SK-N-SH (cell line): ENCODE measurements at regions not wholly inside any gene's neighbourhood (a gene's known extent, or its start where the extent isn't known, plus 50 kb on each side); places are given as distances from the start of the nearest gene placed in this dataset.
A peak's percentile ranks its signal among the peaks of the same experiment; 100 is the strongest.

Experiments
- CTCF ChIA-PET: fragments of 300-600, 350-600 bp; formaldehyde crosslinking; extraction: SDS; loops from one replicate; lab custom pipeline; 2021; lab: Yijun Ruan, JAX
- POLR2A ChIA-PET: fragments of 350-600 bp; sonication (Branson Sonifier 250); formaldehyde crosslinking; extraction: SDS; loops from one replicate; lab custom pipeline; 2020; ENCODE audit warnings: antibody characterized with exemption, inconsistent platforms; lab: Yijun Ruan, JAX
- DNase-seq: peaks from one replicate; pipeline ENCODE4 v3.0.0; 2012
- H2AFZ ChIP-seq: fragments of 200-600 bp; sonication (generic); 2 replicates; pipeline ENCODE4 v1.8.1; 2016; ENCODE audit warnings: antibody characterized with exemption, mild to moderate bottlenecking, low read depth
- H3F3A ChIP-seq: fragments of 200-600 bp; sonication (generic); replicated peaks from 2 replicates; pipeline ENCODE3; 2016; ENCODE audit warnings: antibody characterized with exemption, mild to moderate bottlenecking; ENCODE audit not compliant: insufficient read depth
- H3K27ac ChIP-seq, 2 experiments: fragments of 200-500 bp in 1 of 2; fragments of 200-600 bp in 1 of 2; sonication (Bioruptor generic) in 1 of 2; sonication (generic), shearing (Covaris generic) in 1 of 2; 2 replicates each; pipeline versions ENCODE4 v1.5.1 to v1.6.1; 2014 to 2016; ENCODE audit warnings: low read depth in 2 of 2, inconsistent platforms in 1 of 2, low read length in 1 of 2, mild to moderate bottlenecking in 1 of 2, mixed read lengths in 1 of 2
- H3K27me3 ChIP-seq: fragments of 200-600 bp; sonication (generic), shearing (Covaris generic); 2 replicates; pipeline ENCODE4 v1.6.1; 2016; ENCODE audit warnings: mixed run types; ENCODE audit not compliant: insufficient read depth
- H3K36me3 ChIP-seq, 2 experiments: fragments of 200-500 bp in 1 of 2; fragments of 200-600 bp in 1 of 2; sonication (Bioruptor generic) in 1 of 2; sonication (generic) in 1 of 2; replicated peaks in 1 of 2; 2 replicates each; pipeline versions ENCODE3 to v1.5.1; 2014 to 2016; ENCODE audit warnings: low read length in 1 of 2, mild to moderate bottlenecking in 1 of 2; ENCODE audit not compliant: insufficient read depth in 2 of 2, control insufficient read depth in 1 of 2
- H3K4me1 ChIP-seq, 2 experiments: fragments of 200-500 bp in 1 of 2; fragments of 200-600 bp in 1 of 2; sonication (Bioruptor generic) in 1 of 2; sonication (generic), shearing (Covaris generic) in 1 of 2; 2 replicates each; pipeline versions ENCODE4 v1.5.1 to v1.6.1; 2014 to 2016; ENCODE audit warnings: low read depth in 1 of 2, low read length in 1 of 2, mixed run types in 1 of 2; ENCODE audit not compliant: insufficient read depth in 2 of 2, control insufficient read depth in 1 of 2
- H3K4me2 ChIP-seq: fragments of 200-600 bp; sonication (generic), shearing (Covaris generic); 2 replicates; pipeline ENCODE4 v1.6.1; 2017; ENCODE audit warnings: mixed run types
- H3K4me3 ChIP-seq, 2 experiments: fragments of 200-500 bp in 1 of 2; fragments of 200-600 bp in 1 of 2; sonication (Bioruptor generic) in 1 of 2; sonication (generic), shearing (Covaris generic) in 1 of 2; 2 replicates each; pipeline versions ENCODE4 v1.5.1 to v1.8.1; 2014 to 2016; ENCODE audit warnings: low read depth in 2 of 2, inconsistent platforms in 1 of 2, low read length in 1 of 2, mild to moderate bottlenecking in 1 of 2, mixed read lengths in 1 of 2, moderate library complexity in 1 of 2
- H3K79me2 ChIP-seq: fragments of 200-600 bp; sonication (generic); 2 replicates; pipeline ENCODE4 v1.8.1; 2017; ENCODE audit warnings: mild to moderate bottlenecking; ENCODE audit not compliant: insufficient read depth
- H3K9ac ChIP-seq: fragments of 200-600 bp; sonication (generic); 2 replicates; pipeline ENCODE4 v1.6.1; 2017; ENCODE audit warnings: mixed run types
- H3K9me2 ChIP-seq: fragments of 200-600 bp; sonication (generic); 2 replicates; pipeline ENCODE4 v1.6.1; 2017; ENCODE audit warnings: mixed run types
- H3K9me3 ChIP-seq: fragments of 200-600 bp; sonication (generic); 2 replicates; pipeline ENCODE4 v1.6.1; 2017; ENCODE audit warnings: mixed run types, mild to moderate bottlenecking, moderate library complexity
- H4K20me1 ChIP-seq: fragments of 200-600 bp; sonication (generic); 2 replicates; pipeline ENCODE4 v1.6.1; 2017; ENCODE audit warnings: mild to moderate bottlenecking, mixed run types; ENCODE audit not compliant: insufficient read depth
- CTCF ChIP-seq: fragments of 200-600 bp; sonication (generic); IDR thresholded peaks from 2 replicates; pipeline ENCODE4 v1.6.1; 2017; ENCODE audit warnings: antibody characterized with exemption, mild to moderate bottlenecking, moderate library complexity
- EP300 ChIP-seq, 2 experiments: IDR thresholded peaks; 2 replicates each; pipeline versions ENCODE4 v1.4.0 to v1.6.1; 2012; ENCODE audit warnings: borderline replicate concordance in 1 of 2, low read depth in 1 of 2, low read length in 1 of 2
- FOSL2 ChIP-seq: IDR thresholded peaks from 2 replicates; pipeline ENCODE4 v1.4.0; 2012; ENCODE audit warnings: low read depth, mild to moderate bottlenecking, moderate library complexity, borderline replicate concordance
- FOXJ3 ChIP-seq: sonication (generic); formaldehyde crosslinking; IDR thresholded peaks from 2 replicates; pipeline ENCODE4 v1.5.1; 2020; ENCODE audit warnings: mild to moderate bottlenecking, missing genetic modification reagents
- FOXM1 ChIP-seq: IDR thresholded peaks from 2 replicates; pipeline ENCODE4 v1.4.0; 2012; ENCODE audit warnings: low read depth, mild to moderate bottlenecking
- IRF3 ChIP-seq: fragments of 150-350 bp; IDR thresholded peaks from 2 replicates; pipeline ENCODE4 v1.6.1; 2016; ENCODE audit warnings: mild to moderate bottlenecking, low read depth, low read length
- MEF2A ChIP-seq: IDR thresholded peaks from 2 replicates; pipeline ENCODE4 v1.4.0; 2012; ENCODE audit warnings: low read depth, borderline replicate concordance
- RXRA ChIP-seq: IDR thresholded peaks from 2 replicates; pipeline ENCODE4 v1.4.0; 2012; ENCODE audit warnings: low read depth, mild to moderate bottlenecking, borderline replicate concordance
- SIN3A ChIP-seq: IDR thresholded peaks from 2 replicates; pipeline ENCODE4 v1.6.1; 2012; ENCODE audit warnings: low read depth, mild to moderate bottlenecking, low read length, moderate library complexity, borderline replicate concordance
- SMC3 ChIP-seq: IDR thresholded peaks from 2 replicates; pipeline ENCODE4 v1.6.1; 2012; ENCODE audit warnings: low read depth, low read length, improper control_type of control experiment
- TAF1 ChIP-seq: IDR thresholded peaks from 2 replicates; pipeline ENCODE4 v1.6.1; 2012; ENCODE audit warnings: low read depth, mild to moderate bottlenecking, low read length, moderate library complexity, borderline replicate concordance
- TEAD4 ChIP-seq: IDR thresholded peaks from 2 replicates; pipeline ENCODE4 v1.4.0; 2012; ENCODE audit warnings: mild to moderate bottlenecking, borderline replicate concordance; ENCODE audit not compliant: insufficient read depth
- WGBS: methylation state at CpG from one replicate; pipeline ENCODE4 v1.1.6; 2017; ENCODE audit warnings: low lambda C conversion rate; 5-methylcytosine and 5-hydroxymethylcytosine counted together
- TF ChIP-seq, protein P1 (sequence below): IDR thresholded peaks from 2 replicates; pipeline ENCODE4 v1.6.1; 2012; ENCODE audit warnings: mild to moderate bottlenecking, low read depth, low read length, moderate library complexity

DNA sequence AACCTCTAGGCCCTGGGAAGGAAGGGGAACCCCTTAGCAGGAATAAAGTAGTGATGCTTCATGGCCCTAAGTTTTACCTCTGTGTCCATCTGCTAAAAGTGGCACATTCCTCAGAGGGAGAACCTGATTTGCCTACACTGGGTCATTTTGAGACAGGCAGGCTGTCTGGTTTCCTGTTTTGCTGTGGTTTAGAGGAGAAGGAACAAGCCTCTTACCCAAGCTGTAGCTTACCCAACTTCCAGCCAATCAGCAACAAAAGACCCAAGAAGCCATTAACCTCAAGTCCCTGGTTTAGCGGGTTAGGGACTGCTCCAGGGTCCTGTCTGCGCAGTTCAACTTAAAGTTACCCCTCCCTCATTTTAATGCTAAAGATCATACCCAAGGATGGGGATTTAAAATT, 411.0 kb downstream of the MAT2B start:
- no peaks in the 10 kb centered on the region for H3K9me3 ChIP-seq
- no peaks in the 10 kb centered on the region for H3K79me2 ChIP-seq
- H3K27me3 ChIP-seq: no peaks in the 10 kb centered on the region
- no peak overlapping the region for H3K27ac ChIP-seq
- WGBS: 81% methylated on average over 2 of the region's 2 CpGs
- no peaks in the 10 kb centered on the region for H4K20me1 ChIP-seq
- CTCF ChIA-PET: no interaction called here
- DNase-seq: no peak
- no peaks in the 10 kb centered on the region for H3K9me2 ChIP-seq
- no peak overlapping the region for H3K4me2 ChIP-seq
- H3K4me3 ChIP-seq: no peak overlapping the region
- no peaks in the 10 kb centered on the region; a peak in 2 of 4 replicates for H3K4me1 ChIP-seq
- H3K36me3 ChIP-seq: no peaks in the 10 kb centered on the region
- 0 out of 2 replicates have a peak overlapping the region, but pooled peaks have one; percentile 11 for H2AFZ ChIP-seq
- TF ChIP-seq RXRA (no peak), IRF3 (no peak), CTCF (no peak), FOXM1 (no peak), TAF1 (no peak), MEF2A (no peak), SIN3A (no peak), SMC3 (no peak), FOSL2 (no peak)
- TF ChIP-seq, protein P1, sequence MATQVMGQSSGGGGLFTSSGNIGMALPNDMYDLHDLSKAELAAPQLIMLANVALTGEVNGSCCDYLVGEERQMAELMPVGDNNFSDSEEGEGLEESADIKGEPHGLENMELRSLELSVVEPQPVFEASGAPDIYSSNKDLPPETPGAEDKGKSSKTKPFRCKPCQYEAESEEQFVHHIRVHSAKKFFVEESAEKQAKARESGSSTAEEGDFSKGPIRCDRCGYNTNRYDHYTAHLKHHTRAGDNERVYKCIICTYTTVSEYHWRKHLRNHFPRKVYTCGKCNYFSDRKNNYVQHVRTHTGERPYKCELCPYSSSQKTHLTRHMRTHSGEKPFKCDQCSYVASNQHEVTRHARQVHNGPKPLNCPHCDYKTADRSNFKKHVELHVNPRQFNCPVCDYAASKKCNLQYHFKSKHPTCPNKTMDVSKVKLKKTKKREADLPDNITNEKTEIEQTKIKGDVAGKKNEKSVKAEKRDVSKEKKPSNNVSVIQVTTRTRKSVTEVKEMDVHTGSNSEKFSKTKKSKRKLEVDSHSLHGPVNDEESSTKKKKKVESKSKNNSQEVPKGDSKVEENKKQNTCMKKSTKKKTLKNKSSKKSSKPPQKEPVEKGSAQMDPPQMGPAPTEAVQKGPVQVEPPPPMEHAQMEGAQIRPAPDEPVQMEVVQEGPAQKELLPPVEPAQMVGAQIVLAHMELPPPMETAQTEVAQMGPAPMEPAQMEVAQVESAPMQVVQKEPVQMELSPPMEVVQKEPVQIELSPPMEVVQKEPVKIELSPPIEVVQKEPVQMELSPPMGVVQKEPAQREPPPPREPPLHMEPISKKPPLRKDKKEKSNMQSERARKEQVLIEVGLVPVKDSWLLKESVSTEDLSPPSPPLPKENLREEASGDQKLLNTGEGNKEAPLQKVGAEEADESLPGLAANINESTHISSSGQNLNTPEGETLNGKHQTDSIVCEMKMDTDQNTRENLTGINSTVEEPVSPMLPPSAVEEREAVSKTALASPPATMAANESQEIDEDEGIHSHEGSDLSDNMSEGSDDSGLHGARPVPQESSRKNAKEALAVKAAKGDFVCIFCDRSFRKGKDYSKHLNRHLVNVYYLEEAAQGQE: no peak
- H3K9ac ChIP-seq: no peak overlapping the region
- no peaks in the 10 kb centered on the region for H3F3A ChIP-seq
- POLR2A ChIA-PET: no interaction called here

- no peaks in the 10 kb centered on the region for H4K20me1 ChIP-seq
- H3K27me3 ChIP-seq: no peaks in the 10 kb centered on the region
- WGBS: 35% methylated on average over 1 of the region's 1 CpG
- no peak overlapping the region for H3K4me2 ChIP-seq
- H3K9me2 ChIP-seq: no peaks in the 10 kb centered on the region
- H3K36me3 ChIP-seq: no peaks in the 10 kb centered on the region
- H3F3A ChIP-seq: no peaks in the 10 kb centered on the region
- DNase-seq: no peak
- H3K4me1 ChIP-seq: no peaks in the 10 kb centered on the region; a peak in 2 of 4 replicates
- no peaks in the 10 kb centered on the region for H3K9me3 ChIP-seq
- no peak overlapping the region for H3K9ac ChIP-seq
- no peak for TF ChIP-seq EP300 (IDR thresholded peaks at IDR 0.05; ENCODE audit: borderline replicate concordance in 1 of 2, low read depth in 1 of 2, low read length in 1 of 2)
- TF ChIP-seq FOXM1: no peak
- no peak for TF ChIP-seq TEAD4
- no peak for TF ChIP-seq FOXJ3
- no peak overlapping the region for H3K27ac ChIP-seq
- no peak overlapping the region for H3K4me3 ChIP-seq
- no peaks in the 10 kb centered on the region for H3K79me2 ChIP-seq
- ChIA-PET POLR2A (no interaction called here), CTCF (no interaction called here)
- no peak overlapping the region for H2AFZ ChIP-seq
Observed at GRCh38 chr5:163916861-163917260, 411.4 kb downstream of the MAT2B start.
